ENCODE measurements at regions not wholly inside any gene's neighbourhood (a gene's known extent, or its start where the extent isn't known, plus 50 kb on each side); places are given as distances from the start of the nearest gene placed in this dataset.

GRCh38 chr2:47243596-47244323, 67.4 kb upstream of the CALM2 start:
- no peak for TF ChIP-seq CTCF (conservative IDR thresholded peaks at IDR 0.05; ENCODE audit: low read length)
- TF ChIP-seq EZH2phosphoT487 (IDR thresholded peaks at IDR 0.05; ENCODE audit: borderline replicate concordance), result no peak
